HG02973 (cell line): ENCODE measurements at regions not wholly inside any gene's neighbourhood (a gene's known extent, or its start where the extent isn't known, plus 50 kb on each side); places are given as distances from the start of the nearest gene placed in this dataset.

Experiments
- ATAC-seq: cut with Tn5 transposase; IDR thresholded peaks from one replicate; pipeline ENCODE4 v1.9.1; 2021; ENCODE audit warnings: moderate library complexity; ENCODE audit not compliant: unreplicated experiment

DNA sequence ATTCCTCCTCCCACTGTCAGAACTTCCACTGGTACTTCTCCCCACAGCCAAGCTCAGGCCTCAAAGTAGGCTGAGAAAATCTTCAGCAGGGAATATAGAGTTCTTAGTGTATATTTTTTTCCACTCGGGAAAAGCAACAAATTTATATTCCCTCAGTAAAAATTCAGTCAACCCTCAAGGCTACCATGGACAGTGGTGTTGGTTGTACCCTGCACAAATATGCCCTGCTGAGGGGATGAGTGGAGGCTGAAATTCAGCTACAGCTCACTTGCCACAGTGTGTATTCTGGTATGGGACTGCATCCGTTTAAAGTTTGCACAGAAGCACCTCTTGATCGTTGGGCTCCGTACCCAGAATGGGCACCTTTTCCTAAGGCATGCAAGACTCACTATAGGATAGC, 90.8 kb upstream of the LGALSL start:
- no peak for ATAC-seq

DNA sequence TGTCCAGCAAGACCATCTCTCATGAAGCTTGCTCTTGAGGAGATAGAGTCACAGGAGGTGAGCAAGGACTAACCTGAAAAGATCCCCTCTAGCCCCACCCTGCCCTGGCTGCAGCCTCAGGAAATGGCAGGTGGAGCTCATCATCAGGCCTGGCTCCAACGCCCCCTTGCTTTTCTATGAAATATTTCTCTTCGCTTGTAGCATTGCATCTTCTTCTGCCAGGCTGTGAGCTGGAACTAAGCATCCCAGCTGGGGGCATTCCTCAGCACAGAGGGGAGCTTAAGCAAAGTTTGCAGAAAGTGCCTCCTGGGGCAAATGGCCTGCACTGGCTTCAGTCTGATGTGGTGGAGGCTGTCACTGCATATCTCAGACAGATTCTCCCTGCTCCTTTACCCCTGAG, 90.1 kb upstream of the LGALSL start:
- ATAC-seq, result no peak

DNA sequence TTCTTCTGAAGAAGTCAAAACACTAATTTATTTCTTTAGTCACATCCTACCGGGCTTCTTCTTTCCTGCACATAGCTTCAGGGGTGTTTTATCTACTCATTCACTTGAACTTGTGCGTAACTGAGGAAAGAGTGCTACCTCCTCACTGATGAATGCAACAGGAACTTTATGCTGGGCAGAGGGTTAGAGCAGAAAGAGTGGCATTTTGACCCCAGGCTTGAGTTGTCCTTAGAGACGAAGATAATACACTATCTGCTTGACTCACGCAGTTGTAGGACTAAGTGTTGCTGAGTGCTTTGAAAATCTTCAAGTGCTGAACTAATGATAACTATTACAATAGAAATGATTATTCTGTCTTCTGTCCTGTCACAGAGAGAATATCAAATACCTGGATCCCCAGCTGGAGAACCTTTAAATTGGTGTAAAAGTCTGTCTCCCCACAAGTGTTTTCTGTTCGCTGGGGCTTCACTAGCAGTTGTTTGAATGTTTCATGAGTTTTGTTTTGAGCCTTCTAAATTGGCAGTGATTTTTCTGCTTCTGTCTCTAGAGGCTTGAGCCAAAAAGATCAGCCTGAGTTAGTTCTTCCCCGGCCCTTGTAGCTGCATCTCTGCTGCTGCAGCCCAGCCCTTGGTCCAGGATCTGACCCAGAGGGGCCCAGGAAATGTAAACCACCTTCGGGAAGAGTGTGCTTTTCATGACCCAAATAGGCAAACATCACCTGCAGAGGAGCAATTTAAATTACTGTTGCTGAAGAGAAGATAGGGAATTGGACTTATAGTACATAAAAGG, 86.3 kb upstream of the LGALSL start:
- no peak for ATAC-seq

DNA sequence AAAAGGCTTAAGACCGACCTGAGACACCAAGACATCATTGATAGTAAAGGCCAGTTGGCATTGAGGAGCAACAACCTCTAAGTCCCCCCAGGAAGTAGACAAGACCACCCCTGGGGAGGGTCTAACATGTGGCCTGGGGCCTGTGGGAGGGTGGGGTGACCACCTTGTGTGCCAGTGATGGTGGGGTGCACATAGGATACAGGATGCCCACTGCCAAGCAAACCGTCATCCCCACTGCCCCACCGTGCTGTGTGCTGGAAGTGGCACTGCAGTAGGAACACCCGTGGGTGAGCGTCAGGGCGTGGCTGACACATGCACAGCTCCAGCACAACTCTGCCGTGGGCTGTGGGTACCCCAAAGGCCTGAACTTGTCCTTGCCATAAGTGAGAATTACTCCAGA, 84.3 kb upstream of the LGALSL start:
- ATAC-seq, result no peak

DNA sequence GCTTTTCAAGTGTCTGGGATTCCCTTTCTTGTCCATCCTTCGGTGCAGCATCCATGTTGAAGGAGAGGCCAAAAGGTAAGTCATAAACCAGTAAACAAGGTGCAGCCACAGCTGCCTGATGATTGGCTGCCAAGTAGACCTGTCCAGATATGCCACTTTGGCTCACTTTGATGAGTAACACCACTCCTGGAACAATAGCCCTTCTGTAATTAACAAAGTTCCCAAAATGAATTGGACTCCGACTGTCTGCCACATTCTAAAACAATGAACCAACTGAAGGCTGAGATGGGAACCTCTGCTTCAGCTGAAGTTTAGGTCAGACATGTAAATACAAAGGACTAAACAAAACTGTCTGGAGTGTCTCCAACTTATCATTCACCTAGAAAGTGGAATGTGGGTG, 82.2 kb upstream of the LGALSL start:
- no peak for ATAC-seq

DNA sequence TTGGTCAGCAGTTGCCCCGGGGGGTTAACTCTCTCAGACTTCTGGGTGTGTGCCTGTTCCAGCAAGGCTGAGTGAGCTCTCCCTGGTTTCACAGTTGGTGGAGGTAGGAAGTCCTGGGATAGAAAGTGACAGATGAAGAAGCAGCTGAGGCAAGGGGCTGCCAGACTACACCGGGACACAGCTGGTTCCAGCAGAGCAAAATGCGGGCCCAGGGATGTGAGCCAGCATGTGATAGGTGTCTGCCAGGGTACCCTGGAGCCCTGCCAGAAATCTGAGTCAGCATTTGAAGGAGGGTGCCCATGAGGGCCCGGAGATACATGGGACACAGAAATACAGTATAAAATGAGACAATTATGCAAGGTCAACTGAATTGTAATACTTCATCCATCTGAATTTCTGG, 79.3 kb upstream of the LGALSL start:
- no peak for ATAC-seq

DNA sequence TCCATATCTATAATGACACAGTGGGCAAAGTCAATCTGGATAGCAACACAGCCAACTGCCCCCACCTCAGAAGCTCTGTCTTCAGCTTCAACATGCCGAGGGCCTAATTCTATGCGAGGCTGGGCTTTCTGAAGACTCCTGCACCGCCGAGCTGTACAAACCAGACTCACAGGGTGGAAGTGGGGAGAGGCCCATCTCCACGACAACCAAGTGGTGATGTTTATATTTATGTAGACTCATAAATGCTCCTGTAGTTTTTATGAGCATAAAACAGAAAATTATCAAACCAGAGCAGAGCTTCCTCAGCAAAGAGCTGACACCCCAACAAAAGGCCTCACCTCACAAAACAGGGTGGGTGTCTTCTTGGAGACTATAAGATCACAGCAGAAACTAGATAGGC, 77.0 kb upstream of the LGALSL start:
- ATAC-seq, result no peak

DNA sequence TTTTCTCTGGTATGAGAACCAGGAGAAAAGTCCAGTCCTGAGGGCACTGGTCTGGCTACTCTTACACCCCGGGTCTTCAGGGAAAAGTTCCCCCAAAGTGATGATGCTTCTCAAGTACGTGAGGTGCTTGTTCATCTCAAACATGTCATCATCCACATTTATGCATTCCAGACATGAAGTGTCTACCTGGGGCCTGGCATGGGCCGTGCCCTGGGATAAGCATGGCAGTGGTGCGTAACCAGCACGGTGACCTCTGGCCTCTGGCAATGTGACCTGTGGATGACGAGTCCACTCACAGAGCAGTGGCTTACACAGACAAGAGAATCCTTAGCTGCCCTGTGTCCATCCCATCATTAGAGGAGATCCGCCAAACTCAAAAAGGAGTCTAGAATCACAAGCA, 74.8 kb upstream of the LGALSL start:
- ATAC-seq, result no peak

DNA sequence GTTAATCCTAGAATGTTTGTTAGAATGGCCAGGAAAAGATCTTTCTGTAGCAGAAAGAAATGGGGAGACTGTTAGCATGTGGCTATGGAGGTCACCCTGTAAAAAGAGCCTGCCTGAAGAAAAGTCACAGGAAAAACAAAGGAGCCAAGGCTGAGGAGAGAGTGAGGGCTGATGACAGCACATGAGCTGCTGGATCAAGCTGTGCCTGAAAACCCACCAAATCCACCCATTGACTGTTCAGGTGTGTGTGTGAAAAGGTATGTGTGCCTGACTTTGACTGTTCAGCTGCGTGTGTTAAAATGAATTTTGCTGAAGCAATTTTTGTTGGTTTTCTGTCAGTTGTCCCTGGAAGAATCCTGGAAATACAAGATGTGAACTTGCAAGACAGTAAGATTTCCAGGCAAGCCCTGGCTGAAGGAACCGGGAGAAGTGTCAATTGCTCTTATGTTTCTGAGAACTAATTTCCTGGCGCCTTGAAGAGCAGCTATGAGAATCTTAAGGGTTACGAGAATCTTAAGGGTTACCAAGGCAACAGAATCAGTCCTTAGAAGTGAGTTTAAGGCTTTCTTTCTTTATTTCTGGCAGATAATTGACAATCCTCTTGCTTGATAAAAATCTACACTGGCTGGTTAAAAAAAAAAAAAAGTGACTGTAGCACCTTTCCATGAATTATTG, 73.0 kb upstream of the LGALSL start:
- ATAC-seq, result no peak

DNA sequence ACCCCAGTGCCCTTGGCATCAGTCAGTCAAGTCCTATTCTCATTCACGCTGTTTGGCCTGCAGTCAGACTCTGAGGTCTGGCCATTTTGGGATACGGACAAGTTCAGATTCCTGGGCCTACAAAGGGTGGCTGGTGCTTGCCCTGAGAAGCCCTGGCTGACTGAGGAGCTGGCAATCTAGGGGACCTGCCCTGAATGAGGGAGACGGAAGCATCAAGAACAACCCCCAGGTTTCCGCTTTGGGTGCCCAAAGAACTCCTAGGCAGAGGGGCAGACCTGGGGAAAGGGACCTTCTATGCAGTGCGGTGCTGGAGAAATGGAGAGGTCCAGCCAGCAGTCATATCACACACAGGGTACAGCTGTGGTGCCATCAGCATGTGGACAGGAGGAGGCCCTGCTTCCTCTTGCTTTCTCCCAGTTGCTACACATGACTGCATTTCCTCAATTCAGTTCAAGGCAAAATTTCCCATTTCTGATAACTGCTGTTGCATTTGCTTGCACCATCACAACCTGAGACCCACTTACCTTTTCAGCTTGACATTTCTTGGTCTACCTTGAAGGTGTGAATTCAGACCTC, 70.9 kb upstream of the LGALSL start:
- ATAC-seq, result no peak

DNA sequence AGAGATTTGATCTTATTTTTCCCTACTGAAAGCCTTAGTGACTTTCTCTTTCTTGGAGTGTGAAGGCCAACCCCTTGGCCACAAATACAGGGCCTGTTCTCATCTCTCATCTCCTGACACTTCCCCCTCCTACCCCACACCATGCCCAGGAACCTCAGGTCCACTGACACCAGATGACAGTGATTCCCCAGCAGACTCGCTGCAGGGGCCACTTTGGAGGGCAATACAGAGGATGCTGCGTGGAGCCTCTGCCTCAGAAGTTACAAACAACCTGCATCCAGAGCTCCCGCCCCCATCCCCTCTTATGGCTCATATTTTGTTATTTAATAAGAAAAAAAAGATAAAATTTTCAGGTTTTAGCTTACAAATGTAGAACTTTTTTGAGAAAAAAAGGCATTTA, 70.1 kb upstream of the LGALSL start:
- ATAC-seq, result no peak

DNA sequence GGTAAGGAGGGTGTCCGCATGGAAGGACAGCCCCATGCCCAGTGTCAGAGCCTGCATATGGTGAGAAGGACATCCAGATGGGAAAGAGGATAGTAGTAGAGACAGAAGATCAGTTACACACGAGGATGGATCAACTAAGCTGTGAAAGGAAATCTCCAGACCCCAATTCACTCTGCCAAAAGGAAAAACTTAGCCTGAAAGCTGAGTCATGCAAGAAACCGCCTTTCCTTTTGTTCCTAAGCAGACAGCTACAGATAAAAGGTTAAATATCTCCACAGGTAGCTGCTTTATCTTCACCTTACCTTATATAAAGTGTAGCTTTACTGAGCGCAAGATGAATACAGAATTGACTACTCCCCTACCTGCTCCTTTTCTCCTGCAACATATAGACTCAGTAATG, 67.3 kb upstream of the LGALSL start:
- ATAC-seq, result no peak

DNA sequence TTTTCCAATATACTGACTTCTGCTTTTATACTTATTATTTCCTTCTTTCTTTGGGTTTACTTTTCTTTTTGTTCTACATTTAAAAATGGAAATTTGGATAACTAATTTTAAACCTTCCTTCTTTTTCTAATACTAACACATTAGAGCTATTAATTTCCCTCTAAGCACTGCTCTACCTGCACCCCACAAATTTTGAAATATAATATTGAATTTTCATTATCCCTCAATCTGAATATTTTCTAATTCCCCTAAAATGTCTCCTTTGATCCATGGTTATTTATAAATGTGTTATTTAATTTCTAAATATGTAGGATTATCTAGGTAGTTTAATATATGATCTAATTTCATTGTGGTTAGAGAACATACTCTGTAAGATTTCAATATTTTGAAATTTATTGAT, 63.4 kb upstream of the LGALSL start:
- ATAC-seq, result no peak

DNA sequence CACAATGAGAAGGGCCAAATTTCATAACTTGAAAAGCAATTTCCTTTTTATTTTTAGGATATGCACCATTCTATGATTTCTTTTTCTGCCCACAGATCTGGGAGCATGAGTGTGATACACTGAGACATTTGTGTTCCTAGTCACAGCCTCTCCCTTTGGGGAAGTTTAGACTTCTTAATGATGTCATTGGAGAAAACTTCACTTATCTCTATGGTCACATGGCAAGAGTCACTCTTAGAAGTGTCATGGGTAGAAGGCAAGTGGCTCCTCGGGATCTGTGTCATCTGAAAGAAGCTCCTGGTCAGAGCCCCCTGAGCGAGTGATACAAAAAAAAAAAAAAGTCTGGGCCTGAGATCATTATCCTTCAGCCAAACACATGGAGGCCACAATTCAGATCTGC, 62.5 kb upstream of the LGALSL start:
- ATAC-seq, result no peak

DNA sequence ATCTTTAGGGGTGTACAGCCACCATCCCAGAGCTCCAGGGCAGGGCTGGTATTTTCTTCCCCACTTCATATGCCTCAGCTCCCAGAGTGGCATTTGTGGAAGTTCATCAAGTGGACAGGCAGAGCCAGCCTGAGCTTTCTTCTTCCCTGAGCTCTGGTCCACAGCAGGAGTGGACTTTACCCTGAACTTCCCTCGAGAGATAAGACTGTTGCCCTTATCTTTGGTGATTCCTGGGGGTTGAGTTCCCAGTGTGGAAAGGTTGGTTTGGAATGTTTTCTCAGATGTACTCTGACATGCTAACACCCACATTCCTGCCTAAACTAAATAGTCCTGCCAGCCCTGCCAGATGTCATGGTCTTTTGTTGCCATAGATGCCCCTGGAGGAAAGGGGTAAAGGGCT, 62.0 kb upstream of the LGALSL start:
- ATAC-seq, result no peak

DNA sequence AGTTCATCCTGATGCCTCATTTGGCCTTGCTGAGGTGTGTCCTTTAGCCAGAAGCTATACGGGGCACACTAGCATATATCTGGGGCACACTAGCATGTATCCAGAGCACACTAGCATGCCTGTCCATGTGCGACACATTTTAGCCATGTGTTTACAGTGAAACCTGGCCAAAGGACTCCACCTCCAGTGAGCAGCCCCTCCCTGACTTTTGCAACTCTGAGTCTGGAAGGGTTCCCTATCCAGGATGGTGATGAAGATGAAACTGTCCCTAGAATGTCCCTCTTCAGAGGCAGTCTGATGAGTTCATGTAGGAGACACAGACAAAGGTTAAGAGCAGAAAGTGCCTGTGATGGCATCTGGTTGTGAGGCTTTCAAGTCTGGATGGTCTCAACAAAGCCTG, 61.4 kb upstream of the LGALSL start:
- no peak for ATAC-seq

DNA sequence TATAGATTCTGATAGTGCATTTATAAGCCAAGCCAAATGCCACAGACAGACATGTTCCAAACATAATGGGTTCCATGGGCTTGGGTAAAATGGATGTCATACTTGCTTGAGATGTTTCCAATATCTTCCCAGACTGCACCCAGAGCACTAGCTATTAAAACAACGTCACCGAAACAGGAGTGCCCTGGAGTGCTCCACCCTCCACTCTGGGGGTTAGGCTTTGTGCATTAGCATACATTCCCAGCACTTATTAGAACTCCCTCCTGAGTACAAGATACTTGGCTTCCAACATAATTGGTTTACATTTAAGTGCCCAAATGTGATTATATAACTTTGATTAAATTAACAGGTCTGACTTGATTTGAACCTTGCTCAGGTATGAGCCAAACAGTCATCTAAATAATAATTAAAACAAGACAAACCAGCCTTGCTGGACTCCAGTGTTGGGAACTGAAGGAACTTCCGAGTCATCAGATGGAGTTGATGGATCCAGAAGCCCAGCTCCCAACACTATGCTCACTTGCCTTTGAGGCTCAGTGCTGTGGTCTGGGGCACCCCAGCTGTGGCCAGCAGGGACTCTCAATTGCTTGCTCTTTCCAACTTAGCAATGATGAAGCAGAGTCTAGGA, 60.5 kb upstream of the LGALSL start:
- no peak for ATAC-seq

DNA sequence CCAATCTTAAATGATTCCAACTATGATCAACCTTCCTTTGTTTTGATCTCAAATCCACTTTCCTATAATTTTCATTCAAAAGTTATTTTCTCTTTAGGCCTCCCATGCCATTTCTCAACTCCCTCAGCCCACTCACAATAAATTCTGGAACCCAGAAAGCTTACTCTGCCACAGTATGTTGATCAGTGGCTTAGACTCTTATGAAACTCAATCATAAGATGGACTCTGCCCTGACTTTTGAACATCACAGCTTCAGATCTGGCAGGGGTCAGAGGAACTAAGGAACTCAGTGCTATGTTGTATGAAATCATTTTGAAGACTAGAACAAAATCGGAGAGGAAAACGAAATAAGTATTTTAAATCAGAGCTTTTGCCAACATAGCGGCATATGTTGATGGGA, 59.8 kb upstream of the LGALSL start:
- ATAC-seq, result no peak

DNA sequence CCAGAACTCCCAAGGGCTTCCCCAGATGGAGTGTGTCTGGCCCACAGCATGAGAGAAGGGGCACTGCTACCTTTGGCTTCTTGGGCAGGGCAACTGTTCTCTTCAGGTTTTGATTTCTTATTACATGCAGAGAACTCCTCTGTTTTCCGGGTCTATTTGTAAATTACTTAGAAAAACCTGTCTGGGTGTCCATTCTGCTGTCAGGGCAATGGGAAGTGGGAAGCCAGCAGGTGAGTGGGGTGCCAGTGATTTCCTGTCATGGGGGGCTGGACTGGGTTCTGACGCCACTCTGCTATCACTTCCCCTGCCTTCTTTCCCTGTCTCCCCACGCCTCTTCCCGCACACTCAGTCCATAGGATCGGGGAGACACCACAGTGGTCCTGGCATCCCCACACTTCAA, 58.0 kb upstream of the LGALSL start:
- ATAC-seq, result no peak

DNA sequence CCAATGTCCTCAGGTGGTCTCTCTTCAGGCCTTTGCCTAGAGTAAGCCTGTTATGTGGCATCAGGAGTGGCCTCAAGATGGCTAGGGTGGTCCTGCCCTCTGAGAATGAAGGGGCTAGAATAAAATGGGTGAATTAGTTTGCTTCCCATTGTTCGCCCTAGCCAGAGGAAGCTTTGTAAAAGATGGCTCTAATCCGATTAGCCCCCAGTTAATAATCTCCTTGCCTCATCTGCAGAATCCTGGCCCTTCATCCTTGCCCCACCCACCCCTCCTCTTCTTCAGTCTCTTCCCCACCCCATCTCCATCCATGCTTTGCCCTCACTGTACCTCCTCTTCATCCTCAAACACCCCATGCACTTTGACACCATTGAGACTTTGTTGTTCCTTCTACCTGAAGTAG, 57.4 kb upstream of the LGALSL start:
- ATAC-seq, result no peak

DNA sequence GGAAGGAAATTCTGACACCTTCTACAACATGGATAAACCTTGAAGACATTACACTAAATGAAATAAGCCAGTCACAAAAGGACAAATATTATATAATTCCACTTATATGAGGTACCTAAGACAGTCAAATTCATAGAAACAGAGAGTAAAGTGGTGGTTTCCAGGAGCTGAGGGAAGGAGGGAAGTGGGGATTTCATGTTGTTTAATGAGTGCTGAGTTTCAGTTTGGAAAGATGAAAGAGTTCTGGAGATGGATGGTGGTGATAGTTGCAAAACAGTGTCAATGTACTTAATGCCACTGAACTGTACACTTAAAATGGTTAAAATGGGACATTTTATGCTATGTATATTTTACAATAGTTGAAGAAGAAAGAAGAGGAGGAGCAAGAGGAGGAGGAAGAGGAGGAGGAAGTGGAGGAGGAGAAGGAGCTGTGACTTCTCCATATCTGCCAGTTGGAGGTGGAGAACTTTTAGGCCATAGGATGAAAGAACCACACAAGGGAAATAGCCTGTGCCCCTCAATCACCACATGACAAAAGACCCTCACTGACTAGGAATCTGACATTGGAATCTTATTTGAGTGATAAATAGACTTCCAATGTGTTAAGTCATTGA, 55.3 kb upstream of the LGALSL start:
- ATAC-seq, result no peak

DNA sequence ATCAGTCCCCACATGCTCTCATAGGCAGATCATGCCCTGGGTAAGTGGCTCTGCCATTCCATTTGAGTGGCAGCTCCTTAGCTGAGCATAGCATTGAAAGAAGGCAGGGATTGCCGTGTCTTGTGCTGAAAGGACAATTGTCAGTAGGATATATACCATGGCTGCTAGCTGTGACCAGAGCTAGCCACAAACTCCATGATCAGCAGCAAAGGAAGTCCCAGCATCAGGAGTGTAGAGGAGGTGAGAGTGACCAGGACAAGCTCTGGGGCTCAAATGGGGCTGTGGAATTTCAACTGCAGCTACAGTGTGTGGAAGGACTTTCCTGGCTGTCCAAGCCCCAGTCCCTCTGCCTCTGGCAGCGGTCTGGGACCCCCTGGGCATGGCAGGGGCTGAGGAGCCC, 54.4 kb upstream of the LGALSL start:
- ATAC-seq, result no peak
